H1 (cell line): ENCODE measurements at regions not wholly inside any gene's neighbourhood (a gene's known extent, or its start where the extent isn't known, plus 50 kb on each side); places are given as distances from the start of the nearest gene placed in this dataset.

Source experiments
- CTCF ChIA-PET: fragments of 300-600 bp; sonication (Branson Sonifier 250); formaldehyde crosslinking; loops from one replicate; lab custom pipeline; 2021; ENCODE audit not compliant: partially characterized antibody; lab: Charles Lee
- POLR2A ChIA-PET: fragments of 300-600 bp; sonication (Branson Sonifier 250); formaldehyde crosslinking; loops from one replicate; lab custom pipeline; 2021; ENCODE audit warnings: inconsistent platforms; ENCODE audit not compliant: partially characterized antibody; lab: Charles Lee
- DNase-seq, 2 experiments: peaks; one replicate each; pipeline versions ENCODE4 v3.0.0 to v3.0.0-alpha.2; 2010 to 2022; ENCODE audit warnings: low spot score in 2 of 2, low read depth in 1 of 2, mixed read lengths in 1 of 2
- FAIRE-seq: peaks from 2 replicates; lab custom pipeline; 2011; peaks lifted over from hg19 to GRCh38; lab: Jason Lieb, UNC
- H2AFZ ChIP-seq: 2 replicates; pipeline ENCODE4 v1.8.1; 2012; ENCODE audit warnings: low read length, inconsistent platforms
- H2AK5ac ChIP-seq: 2 replicates; pipeline ENCODE4 v1.6.1; 2013; ENCODE audit warnings: low read depth, low read length
- H2BK120ac ChIP-seq: replicated peaks from 2 replicates; pipeline ENCODE3; 2013; ENCODE audit warnings: low read depth, low read length, inconsistent platforms
- H2BK12ac ChIP-seq: 2 replicates; pipeline ENCODE4 v1.6.1; 2013; ENCODE audit warnings: low read depth, low read length
- H2BK15ac ChIP-seq: 2 replicates; pipeline ENCODE4 v1.6.1; 2013; ENCODE audit warnings: low read length
- H2BK20ac ChIP-seq: 2 replicates; pipeline ENCODE4 v1.6.1; 2013; ENCODE audit warnings: low read length
- H2BK5ac ChIP-seq: 2 replicates; pipeline ENCODE4 v1.6.1; 2013; ENCODE audit warnings: low read depth, low read length
- H3K14ac ChIP-seq: 2 replicates; pipeline ENCODE4 v1.6.1; 2013; ENCODE audit warnings: inconsistent platforms; ENCODE audit not compliant: insufficient read length
- H3K18ac ChIP-seq: 2 replicates; pipeline ENCODE4 v1.6.1; 2013; ENCODE audit warnings: low read length; ENCODE audit errors: extremely low read depth
- H3K23ac ChIP-seq: 2 replicates; pipeline ENCODE4 v1.6.1; 2013; ENCODE audit warnings: inconsistent platforms; ENCODE audit not compliant: insufficient read length
- H3K23me2 ChIP-seq: 2 replicates; pipeline ENCODE4 v1.6.1; 2013; ENCODE audit warnings: low read depth, low read length
- H3K27ac ChIP-seq: 2 replicates; pipeline ENCODE4 v1.6.1; 2011; ENCODE audit warnings: low read depth, low read length, inconsistent platforms
- H3K27me3 ChIP-seq, 4 experiments: replicated peaks in 1 of 4; 1 replicate in 1 of 4; 2 replicates in 3 of 4; pipeline versions ENCODE4 v1.6.1 to v1.8.1; 2011 to 2013; ENCODE audit warnings: low read length in 3 of 4, mild to moderate bottlenecking in 3 of 4, inconsistent platforms in 2 of 4, mixed read lengths in 2 of 4, moderate library complexity in 1 of 4; ENCODE audit not compliant: control insufficient read depth in 3 of 4, insufficient read depth in 3 of 4; ENCODE audit errors: extremely low read depth in 1 of 4
- H3K36me3 ChIP-seq, 4 experiments: 2 replicates each; pipeline versions ENCODE4 v1.6.1 to v1.8.1; 2011 to 2013; ENCODE audit warnings: mild to moderate bottlenecking in 4 of 4, low read length in 3 of 4, moderate library complexity in 2 of 4, control low read depth in 1 of 4, inconsistent platforms in 1 of 4; ENCODE audit not compliant: insufficient read depth in 4 of 4, control insufficient read depth in 2 of 4
- H3K4ac ChIP-seq: replicated peaks from 2 replicates; pipeline ENCODE3; 2013; ENCODE audit warnings: low read length, low read depth, mixed read lengths, inconsistent platforms; ENCODE audit not compliant: insufficient read length
- H3K4me1 ChIP-seq, 4 experiments: replicated peaks in 1 of 4; 1 replicate in 1 of 4; 2 replicates in 3 of 4; pipeline versions ENCODE4 v1.6.1 to v1.8.1; 2011 to 2013; ENCODE audit warnings: low read length in 3 of 4, inconsistent platforms in 2 of 4, mixed read lengths in 1 of 4; ENCODE audit not compliant: insufficient read depth in 4 of 4, control insufficient read depth in 3 of 4
- H3K4me2 ChIP-seq, 2 experiments: 2 replicates each; pipeline versions ENCODE4 v1.6.1 to v1.8.1; 2011 to 2013; ENCODE audit warnings: low read depth in 2 of 2, low read length in 2 of 2, control low read depth in 1 of 2, inconsistent platforms in 1 of 2, mild to moderate bottlenecking in 1 of 2; ENCODE audit not compliant: insufficient read depth in 1 of 2
- H3K4me3 ChIP-seq, 4 experiments: fragments of 200-600, 300-600 bp in 1 of 4; sonication (generic), shearing (Covaris generic), sonication (Bioruptor Twin) in 1 of 4; 2 replicates each; pipeline versions ENCODE4 v1.5.1 to v1.8.1; 2011 to 2016; ENCODE audit warnings: low read length in 4 of 4, low read depth in 3 of 4, control low read depth in 2 of 4, inconsistent platforms in 2 of 4, mild to moderate bottlenecking in 2 of 4, mixed read lengths in 1 of 4, moderate library complexity in 1 of 4; ENCODE audit not compliant: insufficient read depth in 2 of 4; ENCODE audit errors: extremely low read depth in 1 of 4
- H3K56ac ChIP-seq: replicated peaks from 2 replicates; pipeline ENCODE3; 2013; ENCODE audit warnings: low read depth, mild to moderate bottlenecking, mixed read lengths, low read length, inconsistent platforms; ENCODE audit not compliant: insufficient read length
- H3K79me1 ChIP-seq: 2 replicates; pipeline ENCODE4 v1.6.1; 2013; ENCODE audit warnings: low read depth, low read length, control low read depth
- H3K79me2 ChIP-seq, 2 experiments: 2 replicates each; pipeline versions ENCODE4 v1.6.1 to v1.8.1; 2012 to 2013; ENCODE audit warnings: low read length in 2 of 2, mild to moderate bottlenecking in 2 of 2, inconsistent platforms in 1 of 2; ENCODE audit not compliant: insufficient read depth in 2 of 2, control insufficient read depth in 1 of 2
- H3K9ac ChIP-seq, 4 experiments: replicated peaks in 1 of 4; 1 replicate in 1 of 4; 2 replicates in 3 of 4; pipeline versions ENCODE4 v1.6.1 to v1.8.1; 2011 to 2013; ENCODE audit warnings: low read depth in 3 of 4, low read length in 3 of 4, control low read depth in 2 of 4, mild to moderate bottlenecking in 2 of 4, moderate library complexity in 2 of 4, inconsistent platforms in 1 of 4; ENCODE audit errors: extremely low read depth in 1 of 4
- H3K9me3 ChIP-seq, 2 experiments: 2 replicates each; pipeline versions ENCODE4 v1.6.1 to v1.8.1; 2012 to 2013; ENCODE audit warnings: mild to moderate bottlenecking in 2 of 2, moderate library complexity in 2 of 2, control low read depth in 1 of 2, inconsistent platforms in 1 of 2, low read depth in 1 of 2, low read length in 1 of 2, mixed read lengths in 1 of 2; ENCODE audit not compliant: insufficient read depth in 2 of 2
- H4K20me1 ChIP-seq, 2 experiments: replicated peaks in 1 of 2; 2 replicates each; pipeline versions ENCODE3 to v1.8.1; 2011 to 2013; ENCODE audit warnings: inconsistent platforms in 2 of 2, low read length in 2 of 2, mild to moderate bottlenecking in 1 of 2; ENCODE audit not compliant: insufficient read depth in 2 of 2, control insufficient read depth in 1 of 2
- H4K5ac ChIP-seq: 2 replicates; pipeline ENCODE4 v1.6.1; 2013; ENCODE audit warnings: low read length, low read depth, mixed read lengths, inconsistent platforms; ENCODE audit not compliant: insufficient read length
- H4K8ac ChIP-seq: 2 replicates; pipeline ENCODE4 v1.8.0; 2013; ENCODE audit warnings: mild to moderate bottlenecking, moderate library complexity, low read length, inconsistent platforms; ENCODE audit not compliant: insufficient read depth; ENCODE audit errors: extremely low read depth
- H4K91ac ChIP-seq: replicated peaks from 2 replicates; pipeline ENCODE3; 2013; ENCODE audit warnings: low read length, mixed read lengths, inconsistent platforms; ENCODE audit not compliant: insufficient read length
- ATF3 ChIP-seq: IDR thresholded peaks from 2 replicates; pipeline ENCODE4 v1.6.1; 2011; ENCODE audit warnings: low read depth, mild to moderate bottlenecking, low read length; ENCODE audit not compliant: insufficient read depth
- BCL11A ChIP-seq, 2 experiments: IDR thresholded peaks; one replicate each; pipeline ENCODE4 v1.6.1; 2011; ENCODE audit warnings: low read depth in 2 of 2, low read length in 2 of 2, mild to moderate bottlenecking in 2 of 2
- EGR1 ChIP-seq: IDR thresholded peaks from 2 replicates; pipeline ENCODE4 v1.6.1; 2011; ENCODE audit warnings: low read depth, low read length, borderline replicate concordance
- EP300 ChIP-seq, 2 experiments: IDR thresholded peaks; 1 replicate in 1 of 2; 2 replicates in 1 of 2; pipeline ENCODE4 v1.6.1; 2011 to 2012; ENCODE audit warnings: low read depth in 2 of 2, low read length in 2 of 2, mild to moderate bottlenecking in 2 of 2, borderline replicate concordance in 1 of 2, inconsistent platforms in 1 of 2, moderate library complexity in 1 of 2
- GTF2F1 ChIP-seq: IDR thresholded peaks from 2 replicates; pipeline ENCODE4 v1.6.1; 2012; ENCODE audit warnings: low read depth, low read length, improper control_type of control experiment, borderline replicate concordance
- JUND ChIP-seq: IDR thresholded peaks from 2 replicates; pipeline ENCODE4 v1.6.1; 2011; ENCODE audit warnings: mild to moderate bottlenecking, improper control_type of control experiment, low read length
- KDM4A ChIP-seq: IDR thresholded peaks from one replicate; pipeline ENCODE4 v1.7.1; 2012; ENCODE audit warnings: low read depth, mild to moderate bottlenecking, moderate library complexity, low read length, inconsistent platforms; ENCODE audit not compliant: severe bottlenecking
- RBBP5 ChIP-seq: IDR thresholded peaks from 2 replicates; pipeline ENCODE4 v1.7.1; 2012; ENCODE audit warnings: low read depth, mild to moderate bottlenecking, inconsistent platforms, low read length, moderate library complexity, borderline replicate concordance
- SAP30 ChIP-seq: fragments of 300-600 bp; sonication (generic); IDR thresholded peaks from 2 replicates; pipeline ENCODE4 v1.7.1; 2012; ENCODE audit warnings: low read length, moderate library complexity, mild to moderate bottlenecking, inconsistent platforms; ENCODE audit not compliant: insufficient read depth, insufficient replicate concordance
- SIX5 ChIP-seq: IDR thresholded peaks from 2 replicates; pipeline ENCODE4 v1.6.1; 2011; ENCODE audit warnings: mild to moderate bottlenecking, low read depth, low read length
- TEAD4 ChIP-seq: IDR thresholded peaks from 2 replicates; pipeline ENCODE4 v1.6.1; 2012; ENCODE audit warnings: low read depth, low read length, inconsistent platforms, mixed read lengths
- WGBS, 2 experiments: shearing (Covaris generic) in 1 of 2; methylation state at CpG; one replicate each; pipeline versions ENCODE4 v1.1.6 to v1.1.7; 2013 to 2015; ENCODE audit warnings: low lambda C conversion rate in 2 of 2, mixed read lengths in 2 of 2, inconsistent platforms in 1 of 2, low coverage in 1 of 2, missing lambda C conversion rate in 1 of 2; ENCODE audit not compliant: insufficient replicate concordance in 2 of 2, insufficient coverage in 1 of 2, insufficient read length in 1 of 2; ENCODE audit errors: extremely low coverage in 1 of 2, missing lambda C conversion rate in 1 of 2; 5-methylcytosine and 5-hydroxymethylcytosine counted together

GRCh38 chr5:60399507-60399906 lies 300.5 kb downstream of the DEPDC1B start:
- Histone ChIP-seq H2BK5ac (no peak overlapping the region), H3K4me1 (no peaks in the 10 kb centered on the region), H3K27me3 (no peaks in the 10 kb centered on the region), H2BK15ac (no peak overlapping the region), H3K9me3 (no peaks in the 10 kb centered on the region), H3K9ac (no peak overlapping the region), H3K18ac (no peak overlapping the region), H3K14ac (no peak overlapping the region), H3K23ac (no peak overlapping the region), H3K4me2 (no peak overlapping the region), H3K27ac (no peak overlapping the region), H4K8ac (no peak overlapping the region), H3K79me1 (no peaks in the 10 kb centered on the region), H3K23me2 (no peaks in the 10 kb centered on the region), H2AFZ (no peak overlapping the region), H3K56ac (no peak overlapping the region), H2BK12ac (no peak overlapping the region), H4K20me1 (no peaks in the 10 kb centered on the region), H4K5ac (no peak overlapping the region), H3K4me3 (no peak overlapping the region), H3K4ac (no peak overlapping the region), H3K36me3 (no peaks in the 10 kb centered on the region), H2AK5ac (no peak overlapping the region), H4K91ac (no peak overlapping the region), H3K79me2 (no peaks in the 10 kb centered on the region), H2BK20ac (no peak overlapping the region), H2BK120ac (no peak overlapping the region)
- POLR2A ChIA-PET = no interaction called here
- CTCF ChIA-PET = interaction anchor here (1.3 kb wide), 1 partner anchor 12 kb away, joined by 3 read pairs; no protein-coding TSS in a partner anchor
- TF ChIP-seq GTF2F1 = no peak
- no peak for TF ChIP-seq KDM4A
- TF ChIP-seq JUND = no peak
- no peak for TF ChIP-seq ATF3
- no peak for TF ChIP-seq EGR1
- TF ChIP-seq SAP30 = no peak
- TF ChIP-seq TEAD4 = no peak
- no peak for TF ChIP-seq SIX5
- no peak for TF ChIP-seq RBBP5
- TF ChIP-seq BCL11A (IDR thresholded peaks at IDR 0.05; ENCODE audit: low read depth in 2 of 2, low read length in 2 of 2) = no peak
- no peak for TF ChIP-seq EP300 (IDR thresholded peaks at IDR 0.05; ENCODE audit: borderline replicate concordance in 1 of 2, low read depth in 2 of 2, low read length in 2 of 2)
- 88% methylated on average over 4 of the region's 4 CpGs; no CpG with 5 or more reads in 1 of the 2 experiments for WGBS, 2 experiments
- DNase-seq = no peak
- no peak for FAIRE-seq
